ENCODE measurements at regions not wholly inside any gene's neighbourhood (a gene's known extent, or its start where the extent isn't known, plus 50 kb on each side); places are given as distances from the start of the nearest gene placed in this dataset.

DNA sequence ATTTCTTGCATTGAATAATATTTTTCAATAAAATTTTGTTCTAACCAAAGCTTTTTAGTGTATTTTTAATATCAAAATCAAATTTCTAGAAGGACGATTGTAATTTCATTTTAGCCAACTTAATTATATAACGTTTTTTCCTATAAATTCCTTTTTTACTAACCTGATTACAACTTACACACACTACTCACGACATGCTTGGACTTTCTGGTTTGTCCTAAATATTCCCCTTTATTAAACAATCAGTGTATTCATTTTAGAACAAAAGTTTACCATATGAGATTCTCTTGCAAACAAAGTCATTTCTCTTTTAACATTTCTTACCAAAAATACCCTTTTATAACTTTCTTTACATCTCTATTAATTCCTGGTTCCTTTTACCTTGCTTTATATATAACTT lies 173.7 kb downstream of the PWWP3B start:
- DNase-seq (ENCODE audit: low read depth, low spot score) (no peak), FAIRE-seq (no peak)
- Histone ChIP-seq H3K4me2 (ENCODE audit: insufficient read depth, low read length) (no peak overlapping the region), H3K79me2 (ENCODE audit: control insufficient read depth, insufficient read depth, low read length) (no peaks in the 10 kb centered on the region), H3K9me3 (replicated peaks; ENCODE audit: control insufficient read depth, insufficient read depth, low read length) (no peaks in the 10 kb centered on the region), H4K20me1 (replicated peaks; ENCODE audit: control insufficient read depth, extremely low read depth, insufficient read depth, low read length) (no peaks in the 10 kb centered on the region), H3K36me3 (ENCODE audit: control insufficient read depth in 2 of 2, extremely low read depth in 1 of 2, insufficient read depth in 2 of 2, low read length in 2 of 2) (no peaks in the 10 kb centered on the region), H3K4me1 (ENCODE audit: control insufficient read depth, extremely low read depth, insufficient read depth, low read length) (no peaks in the 10 kb centered on the region), H3K4me3 (replicated peaks in 1 of 3; ENCODE audit: insufficient read depth in 1 of 3, low read depth in 1 of 3, low read length in 3 of 3) (no peak overlapping the region), H2AFZ (ENCODE audit: low read depth, low read length) (no peak overlapping the region), H3K27ac (ENCODE audit: insufficient read depth, low read depth, low read length) (no peak overlapping the region), H3K9me1 (replicated peaks; ENCODE audit: control insufficient read depth, extremely low read depth, insufficient read depth, low read length) (no peaks in the 10 kb centered on the region), H3K9ac (replicated peaks; ENCODE audit: extremely low read depth, insufficient read depth, low read length) (no peak overlapping the region), H3K27me3 (ENCODE audit: control insufficient read depth in 2 of 2, insufficient read depth in 2 of 2, low read length in 2 of 2) (no peaks in the 10 kb centered on the region)
- intact Hi-C loops (cut with micrococcal nuclease) (no loop called here), dilution Hi-C loops (cut with MboI; ENCODE audit: extremely low pct_ligation_motif_present, low sequenced_read_pairs) (no loop called here)
- TF ChIP-seq MYC (IDR thresholded peaks at IDR 0.05; ENCODE audit: low read depth, low read length) (no peak), FOS (IDR thresholded peaks at IDR 0.05; ENCODE audit: borderline replicate concordance, insufficient read depth, low read length) (no peak), POLR2AphosphoS5 (IDR thresholded peaks at IDR 0.05; ENCODE audit: insufficient read depth, low read depth, low read length) (no peak), JUN (IDR thresholded peaks at IDR 0.05; ENCODE audit: borderline replicate concordance, insufficient read depth, insufficient read length, low read depth) (no peak), EZH2 (IDR thresholded peaks at IDR 0.05; ENCODE audit: borderline replicate concordance, low read depth, low read length, severe bottlenecking) (no peak), POLR2A (IDR thresholded peaks at IDR 0.05; ENCODE audit: low read depth, low read length) (no peak), GATA2 (IDR thresholded peaks at IDR 0.05; ENCODE audit: insufficient read depth, insufficient read length, low read depth, low read length) (no peak)
- TF ChIP-seq, protein P1, sequence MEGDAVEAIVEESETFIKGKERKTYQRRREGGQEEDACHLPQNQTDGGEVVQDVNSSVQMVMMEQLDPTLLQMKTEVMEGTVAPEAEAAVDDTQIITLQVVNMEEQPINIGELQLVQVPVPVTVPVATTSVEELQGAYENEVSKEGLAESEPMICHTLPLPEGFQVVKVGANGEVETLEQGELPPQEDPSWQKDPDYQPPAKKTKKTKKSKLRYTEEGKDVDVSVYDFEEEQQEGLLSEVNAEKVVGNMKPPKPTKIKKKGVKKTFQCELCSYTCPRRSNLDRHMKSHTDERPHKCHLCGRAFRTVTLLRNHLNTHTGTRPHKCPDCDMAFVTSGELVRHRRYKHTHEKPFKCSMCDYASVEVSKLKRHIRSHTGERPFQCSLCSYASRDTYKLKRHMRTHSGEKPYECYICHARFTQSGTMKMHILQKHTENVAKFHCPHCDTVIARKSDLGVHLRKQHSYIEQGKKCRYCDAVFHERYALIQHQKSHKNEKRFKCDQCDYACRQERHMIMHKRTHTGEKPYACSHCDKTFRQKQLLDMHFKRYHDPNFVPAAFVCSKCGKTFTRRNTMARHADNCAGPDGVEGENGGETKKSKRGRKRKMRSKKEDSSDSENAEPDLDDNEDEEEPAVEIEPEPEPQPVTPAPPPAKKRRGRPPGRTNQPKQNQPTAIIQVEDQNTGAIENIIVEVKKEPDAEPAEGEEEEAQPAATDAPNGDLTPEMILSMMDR (IDR thresholded peaks at IDR 0.05; ENCODE audit: extremely low read depth in 1 of 2, insufficient read depth in 1 of 2, low read depth in 1 of 2, low read length in 2 of 2): no peak
- TF ChIP-seq, protein P2, sequence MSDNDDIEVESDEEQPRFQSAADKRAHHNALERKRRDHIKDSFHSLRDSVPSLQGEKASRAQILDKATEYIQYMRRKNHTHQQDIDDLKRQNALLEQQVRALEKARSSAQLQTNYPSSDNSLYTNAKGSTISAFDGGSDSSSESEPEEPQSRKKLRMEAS (IDR thresholded peaks at IDR 0.05; ENCODE audit: insufficient read depth, insufficient read length): no peak
- BruUV-seq (replicated peaks): no TSS peak
- ChIA-PET POLR2A (no interaction called here), CTCF (no interaction called here)
